Subcutaneous abdominal adipose tissue (tissue), 5 donors: ENCODE measurements at regions not wholly inside any gene's neighbourhood (a gene's known extent, or its start where the extent isn't known, plus 50 kb on each side); places are given as distances from the start of the nearest gene placed in this dataset.

Source experiments
- H3K27ac ChIP-seq: one replicate; pipeline ENCODE4 v1.7.0; 2013; ENCODE audit warnings: low read depth, mild to moderate bottlenecking, inconsistent platforms, low read length, moderate library complexity
- H3K27me3 ChIP-seq, 5 donors: one replicate each; pipeline ENCODE4 v1.7.0; 2013; ENCODE audit warnings: low read length in 5 of 5, inconsistent platforms in 1 of 5; ENCODE audit not compliant: control insufficient read depth in 5 of 5, insufficient read depth in 4 of 5
- H3K36me3 ChIP-seq, 5 donors: one replicate each; pipeline ENCODE4 v1.7.0; 2013; ENCODE audit warnings: low read length in 5 of 5; ENCODE audit not compliant: control insufficient read depth in 5 of 5, insufficient read depth in 5 of 5
- H3K4me1 ChIP-seq, 5 donors: one replicate each; pipeline ENCODE4 v1.7.0; 2013; ENCODE audit warnings: low read length in 5 of 5, mild to moderate bottlenecking in 3 of 5, moderate library complexity in 1 of 5; ENCODE audit not compliant: control insufficient read depth in 5 of 5, insufficient read depth in 5 of 5
- H3K4me3 ChIP-seq, 5 donors: one replicate each; pipeline ENCODE4 v1.7.0; 2013; ENCODE audit warnings: low read length in 5 of 5, low read depth in 1 of 5
- H3K9ac ChIP-seq, 5 donors: one replicate each; pipeline ENCODE4 v1.7.0; 2013; ENCODE audit warnings: low read length in 5 of 5, mild to moderate bottlenecking in 4 of 5, moderate library complexity in 3 of 5
- H3K9me3 ChIP-seq, 5 donors: one replicate each; pipeline ENCODE4 v1.7.0; 2013; ENCODE audit warnings: low read length in 5 of 5; ENCODE audit not compliant: control insufficient read depth in 5 of 5
- donor health status: healthy.
- donor health status: healthy.
- donor health status: healthy.
- donor health status: healthy.
- donor health status: healthy.

DNA sequence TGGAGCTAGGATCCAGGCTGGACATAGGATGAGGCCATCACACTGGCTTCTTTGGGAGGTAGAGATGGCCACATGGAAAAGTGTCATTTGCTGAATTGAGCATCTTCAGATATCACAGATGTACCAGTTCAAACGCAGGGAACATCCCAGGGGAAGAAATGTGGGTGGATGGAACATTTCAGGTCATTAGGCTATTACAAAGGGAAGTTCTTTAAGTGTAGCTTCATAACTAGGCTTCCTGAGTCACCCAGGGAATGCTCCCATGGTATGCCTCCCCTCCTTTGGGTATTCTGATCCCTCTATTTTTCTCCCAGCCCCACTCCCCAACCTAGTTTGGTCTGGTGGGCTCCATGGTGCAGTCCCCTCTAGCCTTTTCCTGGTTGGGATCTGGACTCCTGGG lies 69.8 kb upstream of the IRX3 start:
- Histone ChIP-seq H3K36me3 (no peaks in the 10 kb centered on the region), H3K9me3 (peaks cover 0 to 3% (median 0%) of the 10 kb centered on the region in 5 donors), H3K27me3 (peaks cover 0 to 10% (median 5%) of the 10 kb centered on the region in 5 donors), H3K27ac (no peak overlapping the region), H3K4me3 (no peak overlapping the region), H3K9ac (no peak overlapping the region), H3K4me1 (peaks cover 0 to 2% (median 0%) of the 10 kb centered on the region in 5 donors)

DNA sequence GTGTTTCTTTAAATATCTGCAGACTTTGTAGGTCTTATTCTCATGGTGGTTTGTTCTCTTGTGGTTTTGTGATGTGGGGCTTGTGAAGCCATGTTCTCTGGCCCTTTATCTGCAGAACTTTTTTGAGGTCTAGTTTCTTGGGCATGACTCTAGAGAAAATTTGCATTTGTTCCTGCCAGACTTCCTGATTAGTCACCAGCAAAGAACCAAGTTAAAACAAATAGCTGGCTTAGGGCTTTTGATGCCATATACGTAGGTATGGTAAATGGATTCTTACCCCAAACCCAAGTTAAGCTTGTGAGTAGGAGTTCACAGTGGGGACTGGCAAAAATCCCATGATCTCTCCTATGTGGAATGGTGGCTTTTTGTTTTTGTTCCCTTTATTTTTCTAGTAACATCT lies 68.7 kb upstream of the IRX3 start:
- Histone ChIP-seq H3K36me3 (no peaks in the 10 kb centered on the region), H3K4me1 (peaks cover 0 to 2% (median 0%) of the 10 kb centered on the region in 5 donors), H3K27me3 (peaks cover 0 to 8% (median 3%) of the 10 kb centered on the region in 5 donors), H3K27ac (no peak overlapping the region), H3K9me3 (peaks cover 0 to 3% (median 0%) of the 10 kb centered on the region in 5 donors), H3K9ac (no peak overlapping the region), H3K4me3 (no peak overlapping the region)

DNA sequence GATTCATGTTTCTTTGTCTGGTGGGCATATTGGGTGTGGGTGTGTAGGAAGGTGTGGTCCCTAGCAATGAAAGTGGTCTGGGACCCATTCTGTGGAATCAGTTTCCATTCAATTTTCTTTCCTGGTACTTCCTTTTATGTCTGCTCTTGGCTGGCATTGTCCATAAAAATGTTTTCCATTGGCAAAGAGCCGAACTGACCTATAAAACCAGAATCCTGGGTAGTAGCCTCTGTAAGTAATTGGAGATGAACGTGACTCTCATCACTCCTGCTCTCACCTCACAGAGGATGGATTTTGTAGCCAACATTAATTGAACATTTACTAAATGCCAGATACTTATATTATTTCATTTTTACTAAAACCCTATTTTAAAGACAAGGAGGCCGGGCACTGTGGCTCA lies 66.5 kb upstream of the IRX3 start:
- no peak overlapping the region for H3K27ac ChIP-seq
- peaks cover 0 to 4% (median 3%) of the 10 kb centered on the region in 5 donors for H3K9me3 ChIP-seq
- no peak overlapping the region for H3K9ac ChIP-seq
- no peak overlapping the region for H3K4me3 ChIP-seq
- no peaks in the 10 kb centered on the region for H3K36me3 ChIP-seq
- H3K27me3 ChIP-seq, result peaks cover 0 to 8% (median 0%) of the 10 kb centered on the region in 5 donors
- no peaks in the 10 kb centered on the region for H3K4me1 ChIP-seq

DNA sequence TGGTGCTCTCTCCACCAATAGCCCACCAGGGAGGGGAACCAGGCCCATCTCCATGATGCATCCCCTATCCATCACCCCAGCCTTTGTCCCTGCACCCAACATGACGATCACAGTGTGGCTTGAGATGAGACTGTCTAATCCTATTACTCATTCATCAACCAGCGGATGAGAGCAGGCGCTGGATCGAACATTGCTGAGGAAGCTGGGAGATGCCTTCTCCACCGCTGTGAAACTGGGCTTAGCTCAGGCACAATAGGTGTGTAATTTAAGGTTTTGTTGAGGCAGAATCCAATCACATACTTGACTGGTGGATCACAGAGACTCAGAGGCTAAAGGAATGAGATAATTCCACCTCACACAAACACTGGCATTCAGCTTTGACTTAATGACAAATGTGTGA lies 64.6 kb upstream of the IRX3 start:
- H3K4me1 ChIP-seq, result no peaks in the 10 kb centered on the region
- no peaks in the 10 kb centered on the region for H3K36me3 ChIP-seq
- no peak overlapping the region for H3K9ac ChIP-seq
- no peak overlapping the region for H3K27ac ChIP-seq
- no peak overlapping the region for H3K4me3 ChIP-seq
- H3K27me3 ChIP-seq, result peaks cover 0 to under 1% (median 0%) of the 10 kb centered on the region in 5 donors
- peaks cover 0 to 4% (median 3%) of the 10 kb centered on the region in 5 donors for H3K9me3 ChIP-seq

DNA sequence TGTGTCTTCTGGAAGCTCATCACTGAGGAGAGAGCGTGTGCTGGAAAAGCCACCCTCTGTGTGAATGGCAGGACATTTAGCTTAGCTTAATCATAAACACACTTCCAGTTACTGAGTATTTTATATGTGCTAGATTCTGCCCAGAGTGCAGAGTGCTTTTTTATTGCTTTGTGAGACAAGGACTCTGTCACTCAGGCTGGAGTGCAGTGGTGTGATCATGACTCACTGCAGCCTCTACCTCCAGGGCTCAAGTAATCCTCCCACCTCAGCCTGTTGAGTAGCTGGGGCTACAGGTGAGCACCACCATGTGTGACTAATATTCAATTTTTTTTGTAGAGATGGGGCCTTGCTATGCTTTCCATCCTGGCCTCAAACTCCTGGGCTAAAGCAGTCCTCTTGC lies 61.4 kb upstream of the IRX3 start:
- H3K4me1 ChIP-seq, result peaks cover 0 to 3% (median 0%) of the 10 kb centered on the region in 5 donors
- H3K4me3 ChIP-seq, result no peak overlapping the region
- no peaks in the 10 kb centered on the region for H3K27me3 ChIP-seq
- H3K36me3 ChIP-seq, result no peaks in the 10 kb centered on the region
- no peak overlapping the region for H3K27ac ChIP-seq
- peaks cover 0 to 4% (median 0%) of the 10 kb centered on the region in 5 donors for H3K9me3 ChIP-seq
- no peak overlapping the region for H3K9ac ChIP-seq

DNA sequence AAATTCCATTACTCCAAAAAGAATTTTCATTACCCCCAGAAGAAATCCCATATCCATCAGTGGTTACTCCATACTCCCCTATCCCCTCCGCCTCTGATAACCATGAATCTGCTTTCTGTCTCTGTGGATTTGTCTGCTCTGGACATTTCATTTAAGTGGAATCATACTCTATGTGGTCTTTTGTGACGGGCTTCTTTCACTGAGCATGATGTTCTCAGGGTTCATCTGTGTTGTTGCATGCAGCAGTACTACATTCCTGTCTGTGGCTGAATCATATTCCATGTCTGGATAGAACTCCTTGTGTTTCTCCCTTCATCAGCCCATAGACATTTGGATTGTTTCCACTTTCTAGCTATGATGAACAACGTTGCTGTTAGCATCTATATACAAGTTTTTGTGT lies 59.5 kb upstream of the IRX3 start:
- Histone ChIP-seq H3K27ac (no peak overlapping the region), H3K4me1 (peaks cover 0 to 11% (median 3%) of the 10 kb centered on the region in 5 donors), H3K27me3 (no peaks in the 10 kb centered on the region), H3K36me3 (no peaks in the 10 kb centered on the region), H3K9me3 (peaks cover 0 to 4% (median 0%) of the 10 kb centered on the region in 5 donors), H3K9ac (no peak overlapping the region), H3K4me3 (no peak overlapping the region)

DNA sequence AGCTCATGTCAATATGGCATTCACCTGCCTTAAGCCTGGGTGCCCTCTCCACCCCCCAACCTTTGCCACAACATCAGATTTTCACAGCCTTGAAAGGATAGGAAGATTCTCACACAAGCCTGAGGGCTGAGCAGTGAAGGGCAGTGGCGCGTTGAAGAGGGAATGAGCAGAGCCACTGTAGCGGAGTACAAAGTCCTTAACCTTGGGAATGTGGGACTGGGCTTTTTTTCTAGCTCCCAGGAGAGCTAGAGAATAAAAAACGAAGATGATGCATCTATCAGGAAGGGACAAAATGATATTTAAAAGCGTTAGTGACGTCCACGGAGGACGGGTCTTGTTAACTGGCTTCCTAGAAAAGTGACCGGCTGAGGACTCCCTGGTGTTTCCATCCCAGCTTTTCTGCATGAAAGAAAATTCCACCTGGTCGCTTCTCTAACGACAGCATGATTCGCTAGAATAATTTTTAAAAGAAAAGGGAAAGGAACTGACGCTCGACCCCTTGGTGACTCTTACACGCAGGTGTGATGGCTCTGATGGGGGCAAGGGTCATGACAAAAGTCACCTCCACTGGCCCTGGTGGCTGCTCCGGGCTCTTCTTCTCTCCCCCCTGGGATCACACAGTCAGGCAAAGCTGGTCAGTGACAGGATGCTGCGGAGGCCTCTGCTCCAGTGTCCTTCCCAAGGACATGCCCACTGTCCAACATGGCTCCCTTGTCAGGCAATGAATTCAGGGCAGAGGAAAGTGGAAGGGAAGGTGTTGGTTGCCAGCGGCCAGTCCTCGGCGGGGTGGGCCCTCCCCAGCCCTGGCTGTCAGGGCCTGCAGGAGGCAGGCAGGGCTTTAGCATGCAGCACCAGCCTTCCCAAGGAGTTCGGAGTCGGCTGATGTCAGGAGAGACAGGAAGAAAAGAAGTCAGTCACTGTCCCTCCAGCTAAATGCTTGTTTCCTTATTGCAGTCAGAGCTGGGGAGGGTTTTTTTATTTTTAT lies 58.4 kb upstream of the IRX3 start:
- H3K4me3 ChIP-seq, result no peak overlapping the region
- H3K27me3 ChIP-seq, result peaks cover 0 to 3% (median 0%) of the 10 kb centered on the region in 5 donors
- H3K9me3 ChIP-seq, result peaks cover 0 to 4% (median 0%) of the 10 kb centered on the region in 5 donors
- H3K36me3 ChIP-seq, result no peaks in the 10 kb centered on the region
- peaks cover 0 to 11% (median 3%) of the 10 kb centered on the region in 5 donors for H3K4me1 ChIP-seq
- no peak overlapping the region for H3K9ac ChIP-seq
- H3K27ac ChIP-seq, result no peak overlapping the region

DNA sequence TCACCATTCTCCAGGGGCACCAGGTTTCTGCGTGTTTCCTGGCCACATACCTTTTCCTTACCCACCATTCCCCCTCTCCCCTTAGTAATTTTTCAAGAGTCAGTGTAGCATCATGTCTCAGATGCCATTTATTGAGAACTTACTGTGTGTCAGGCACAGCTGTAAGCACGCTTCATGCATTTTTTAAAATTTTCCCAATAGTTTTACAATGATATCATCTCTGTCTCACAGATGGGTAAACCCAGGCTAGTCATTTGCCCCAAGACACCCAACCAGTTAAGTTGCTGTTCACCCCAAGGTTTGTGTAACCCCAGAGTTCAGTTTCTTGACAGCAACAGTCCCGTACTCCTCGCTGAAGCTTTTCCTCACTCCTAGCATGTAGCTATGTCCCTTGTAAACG lies 56.4 kb upstream of the IRX3 start:
- H3K9ac ChIP-seq, result no peak overlapping the region
- no peak overlapping the region for H3K4me3 ChIP-seq
- H3K27ac ChIP-seq, result no peak overlapping the region
- no peaks in the 10 kb centered on the region for H3K9me3 ChIP-seq
- peaks cover 0 to 6% (median 5%) of the 10 kb centered on the region in 5 donors for H3K27me3 ChIP-seq
- H3K4me1 ChIP-seq, result peaks cover 0 to 11% (median 3%) of the 10 kb centered on the region in 5 donors
- no peaks in the 10 kb centered on the region for H3K36me3 ChIP-seq

DNA sequence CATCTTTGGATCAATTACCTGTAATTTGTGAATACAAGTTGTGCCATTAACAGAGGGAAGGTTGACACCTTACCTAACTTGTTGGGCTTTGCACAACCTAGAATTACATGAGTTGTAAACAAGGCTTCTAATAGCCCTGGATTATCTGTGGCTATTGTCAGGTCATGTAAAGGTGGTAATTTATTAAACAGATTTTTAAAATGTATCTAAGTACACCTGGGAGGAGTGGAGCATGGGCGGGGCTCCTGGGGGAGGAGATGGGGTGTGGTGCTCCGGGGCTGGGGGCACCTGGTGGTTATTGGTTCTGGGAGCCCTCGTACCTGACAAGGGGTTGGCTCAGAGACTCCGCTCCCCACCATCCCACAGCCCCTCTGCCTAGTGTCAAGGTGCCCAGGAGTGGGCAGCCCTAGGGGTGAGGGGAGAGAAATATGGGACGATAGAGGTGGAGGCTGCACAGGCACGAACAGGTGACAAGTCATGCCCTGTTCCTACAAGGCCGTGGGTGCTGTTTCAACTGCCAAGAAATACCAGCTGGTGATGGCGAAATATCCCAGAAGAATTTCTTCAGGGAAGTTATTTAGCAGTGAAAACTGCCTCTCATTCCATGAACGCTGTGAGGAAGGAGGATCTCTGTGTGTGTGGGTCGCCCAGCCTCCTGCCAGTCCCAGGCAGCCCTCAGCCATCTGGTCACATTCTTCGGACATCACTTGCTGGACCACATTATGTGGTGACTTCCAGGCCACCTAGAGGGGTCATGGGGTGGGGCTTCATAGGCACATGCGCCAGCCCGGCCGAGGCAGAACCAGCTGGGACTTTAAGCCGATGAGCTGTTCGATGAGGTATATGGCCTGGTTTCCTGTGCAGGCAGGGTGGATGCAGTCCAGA lies 55.5 kb upstream of the IRX3 start:
- peaks cover 0 to 6% (median 5%) of the 10 kb centered on the region in 5 donors for H3K27me3 ChIP-seq
- no peaks in the 10 kb centered on the region for H3K9me3 ChIP-seq
- H3K27ac ChIP-seq, result no peak overlapping the region

More for the DNA sequence above, 55.5 kb upstream of the IRX3 start:
- peaks cover 0 to 11% (median 3%) of the 10 kb centered on the region in 5 donors for H3K4me1 ChIP-seq
- H3K4me3 ChIP-seq, result no peak overlapping the region
- no peaks in the 10 kb centered on the region for H3K36me3 ChIP-seq
- H3K9ac ChIP-seq, result no peak overlapping the region
